KMS-11 (cell line): ENCODE measurements at regions not wholly inside any gene's neighbourhood (a gene's known extent, or its start where the extent isn't known, plus 50 kb on each side); places are given as distances from the start of the nearest gene placed in this dataset.

Experiments used
- H2AFZ ChIP-seq: fragments of 200-600 bp; sonication (generic); 2 replicates; pipeline ENCODE4 v1.6.1; 2016; ENCODE audit warnings: antibody characterized with exemption, mixed run types, low read depth
- H3K27ac ChIP-seq: fragments of 200-600 bp; sonication (generic); 2 replicates; pipeline ENCODE4 v1.6.1; 2016; ENCODE audit warnings: mild to moderate bottlenecking, mixed run types
- H3K27me3 ChIP-seq: fragments of 200-600 bp; sonication (generic); 2 replicates; pipeline ENCODE4 v1.6.1; 2017; ENCODE audit warnings: mild to moderate bottlenecking, low read depth, mixed run types, moderate library complexity; ENCODE audit not compliant: insufficient read depth
- H3K36me3 ChIP-seq: fragments of 200-600 bp; sonication (generic); 2 replicates; pipeline ENCODE4 v1.6.1; 2017; ENCODE audit warnings: mild to moderate bottlenecking, mixed run types; ENCODE audit not compliant: insufficient read depth
- H3K4me1 ChIP-seq: fragments of 200-600 bp; sonication (generic); 2 replicates; pipeline ENCODE4 v1.6.1; 2016; ENCODE audit warnings: mild to moderate bottlenecking, low read depth, mixed run types; ENCODE audit not compliant: poor library complexity, severe bottlenecking
- H3K4me2 ChIP-seq: fragments of 200-600 bp; sonication (generic); 2 replicates; pipeline ENCODE4 v1.7.0; 2016; ENCODE audit warnings: mild to moderate bottlenecking, mixed run types
- H3K4me3 ChIP-seq: fragments of 200-600 bp; sonication (generic); IDR thresholded peaks from 2 replicates; pipeline ENCODE4 v1.6.1; 2017; ENCODE audit warnings: low read depth, low read length, mixed read lengths; ENCODE audit not compliant: insufficient read depth
- H3K79me2 ChIP-seq: fragments of 200-600 bp; sonication (generic); 2 replicates; pipeline ENCODE4 v1.6.1; 2016; ENCODE audit warnings: low read depth, mixed run types; ENCODE audit not compliant: insufficient read depth
- H3K9ac ChIP-seq: fragments of 200-600 bp; sonication (generic); 2 replicates; pipeline ENCODE4 v1.6.1; 2016; ENCODE audit warnings: mild to moderate bottlenecking, mixed run types
- H4K20me1 ChIP-seq: fragments of 200-600 bp; sonication (generic); 2 replicates; pipeline ENCODE4 v1.6.1; 2016; ENCODE audit warnings: mild to moderate bottlenecking, mixed run types; ENCODE audit not compliant: insufficient read depth
- CTCF ChIP-seq: fragments of 200-600 bp; sonication (generic); conservative IDR thresholded peaks from 2 replicates; pipeline ENCODE4 v1.6.1; 2017; ENCODE audit warnings: low read depth, mild to moderate bottlenecking, antibody characterized with exemption, low read length, moderate library complexity, mixed read lengths

- no peak overlapping the region for H3K4me3 ChIP-seq
- no peaks in the 10 kb centered on the region for H3K36me3 ChIP-seq
- H3K4me1 ChIP-seq = no peaks in the 10 kb centered on the region
- H3K27ac ChIP-seq = no peak overlapping the region
- H4K20me1 ChIP-seq = no peaks in the 10 kb centered on the region
- no peak overlapping the region for H3K9ac ChIP-seq
- H3K79me2 ChIP-seq = no peaks in the 10 kb centered on the region
- no peaks in the 10 kb centered on the region for H3K27me3 ChIP-seq
- TF ChIP-seq CTCF = no peak
- H2AFZ ChIP-seq = no peak overlapping the region
- H3K4me2 ChIP-seq = no peak overlapping the region
Observed at GRCh38 chr11:8808226-8808585, 102.8 kb upstream of the AKIP1 start.

GRCh38 chr11:8809241-8809938 is 101.6 kb upstream of the AKIP1 start:
- Histone ChIP-seq H3K27me3 (no peaks in the 10 kb centered on the region), H2AFZ (no peak overlapping the region), H4K20me1 (no peaks in the 10 kb centered on the region), H3K4me1 (no peaks in the 10 kb centered on the region), H3K79me2 (no peaks in the 10 kb centered on the region), H3K27ac (no peak overlapping the region), H3K4me3 (no peak overlapping the region), H3K9ac (no peak overlapping the region), H3K4me2 (no peak overlapping the region), H3K36me3 (no peaks in the 10 kb centered on the region)
- TF ChIP-seq CTCF = no peak

DNA sequence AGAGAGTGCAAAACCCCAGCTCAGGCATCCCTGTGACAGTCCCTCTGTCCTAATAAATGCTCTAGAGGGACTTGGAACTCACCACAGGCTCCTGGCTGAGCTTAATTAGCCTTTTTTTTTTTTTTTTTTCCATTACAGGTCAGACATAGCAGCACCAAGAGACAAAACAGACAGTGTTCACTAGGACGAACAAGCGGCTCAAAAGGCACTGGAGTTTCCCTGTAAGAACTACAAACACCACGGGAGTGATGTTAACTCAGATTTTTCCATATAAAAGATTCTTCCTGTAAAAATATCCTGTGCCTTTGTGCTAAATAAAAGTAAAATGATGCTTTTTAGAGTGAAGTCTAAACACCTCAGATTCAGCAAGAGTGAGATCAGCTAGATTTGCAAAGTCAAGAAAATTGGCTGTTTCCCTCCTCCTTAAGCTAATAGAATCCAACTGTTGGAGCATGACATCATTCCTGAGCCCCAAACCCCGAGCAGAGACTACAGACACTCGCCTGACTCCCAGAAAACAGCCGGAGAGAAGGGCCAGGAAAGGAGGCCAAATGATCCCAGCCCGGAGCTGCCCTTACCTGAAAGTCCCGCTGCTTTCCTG is 101.0 kb upstream of the AKIP1 start:
- H3K4me1 ChIP-seq = no peaks in the 10 kb centered on the region
- H2AFZ ChIP-seq = no peak overlapping the region
- H3K9ac ChIP-seq = no peak overlapping the region
- no peaks in the 10 kb centered on the region for H3K36me3 ChIP-seq
- H3K4me2 ChIP-seq = no peak overlapping the region
- no peak for TF ChIP-seq CTCF
- no peaks in the 10 kb centered on the region for H3K27me3 ChIP-seq
- H3K4me3 ChIP-seq = no peak overlapping the region
- no peaks in the 10 kb centered on the region for H4K20me1 ChIP-seq
- no peak overlapping the region for H3K27ac ChIP-seq
- H3K79me2 ChIP-seq = no peaks in the 10 kb centered on the region

DNA sequence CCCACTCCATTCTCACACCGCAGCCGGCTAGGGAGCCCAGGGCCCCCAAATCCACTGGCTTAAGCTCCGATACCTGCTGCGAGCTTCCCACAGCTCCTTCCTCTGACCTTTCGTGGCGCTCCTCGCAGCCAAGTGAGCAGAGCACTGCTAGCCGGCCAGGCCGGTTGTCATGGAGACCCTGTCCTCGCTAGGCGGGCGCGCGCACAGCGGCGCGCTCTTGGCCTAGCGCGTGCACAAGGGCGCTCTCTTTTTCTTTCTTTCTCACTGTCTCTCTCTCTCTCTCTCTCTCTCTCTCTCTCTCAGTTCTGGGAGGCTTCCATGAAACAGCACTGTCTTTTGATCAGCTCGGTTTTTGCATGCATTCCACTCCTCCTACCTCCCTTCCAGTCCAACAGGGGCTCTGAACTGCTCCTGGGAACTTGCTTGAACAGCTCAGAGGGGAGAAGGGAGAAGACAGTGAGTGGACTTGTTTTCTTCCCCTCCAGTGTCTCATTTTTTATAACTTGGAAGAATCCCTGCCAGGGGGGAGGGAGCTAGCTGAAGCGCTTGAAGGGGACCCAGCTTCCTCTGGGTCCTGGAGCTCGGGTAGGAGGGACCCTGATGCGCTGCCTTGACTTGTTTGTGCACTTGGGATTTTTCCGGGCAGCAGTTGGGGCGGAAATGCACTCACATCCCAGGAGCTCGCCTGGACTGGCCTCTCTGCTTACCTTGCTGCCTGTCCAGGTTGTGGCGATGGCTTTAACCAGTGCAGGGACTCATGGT is 100.3 kb upstream of the AKIP1 start:
- Histone ChIP-seq H3K27me3 (no peaks in the 10 kb centered on the region), H3K4me3 (no peak overlapping the region), H3K36me3 (no peaks in the 10 kb centered on the region), H3K79me2 (no peaks in the 10 kb centered on the region), H2AFZ (no peak overlapping the region), H3K4me1 (no peaks in the 10 kb centered on the region), H4K20me1 (no peaks in the 10 kb centered on the region), H3K27ac (no peak overlapping the region), H3K4me2 (no peak overlapping the region), H3K9ac (no peak overlapping the region)
- no peak for TF ChIP-seq CTCF
